GDM1 (cell line): ENCODE measurements at regions not wholly inside any gene's neighbourhood (a gene's known extent, or its start where the extent isn't known, plus 50 kb on each side); places are given as distances from the start of the nearest gene placed in this dataset.

Experiments used
- DNase-seq: peaks from one replicate; lab custom pipeline; 2025; lab: John Stamatoyannopoulos, UW

DNA sequence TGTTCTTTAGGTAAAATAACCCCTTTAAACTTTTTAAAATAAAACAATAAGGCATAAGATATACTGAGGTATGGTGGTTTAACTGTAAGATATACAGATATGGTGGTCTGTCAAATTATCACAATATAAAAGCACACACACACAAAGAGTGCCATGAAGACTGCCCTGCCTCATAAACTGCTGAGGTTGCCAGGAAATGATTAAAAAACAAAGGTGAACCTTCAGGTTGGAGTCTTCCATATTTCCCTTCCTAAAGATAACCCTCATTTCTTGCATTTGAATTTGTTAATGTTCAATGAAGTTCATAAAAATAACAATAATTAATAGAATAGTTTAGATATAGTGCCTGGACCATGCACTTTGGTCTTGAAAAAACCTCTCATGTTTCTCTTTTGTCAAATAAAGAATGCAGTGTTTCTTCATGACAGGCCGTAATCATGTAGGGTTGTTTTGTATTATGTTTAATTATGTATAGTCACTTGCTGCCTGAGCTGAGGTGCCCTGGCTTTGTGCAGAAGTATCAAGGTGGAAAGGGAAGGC lies 123.6 kb upstream of the B3GALT2 start:
- DNase-seq, result no peak

DNA sequence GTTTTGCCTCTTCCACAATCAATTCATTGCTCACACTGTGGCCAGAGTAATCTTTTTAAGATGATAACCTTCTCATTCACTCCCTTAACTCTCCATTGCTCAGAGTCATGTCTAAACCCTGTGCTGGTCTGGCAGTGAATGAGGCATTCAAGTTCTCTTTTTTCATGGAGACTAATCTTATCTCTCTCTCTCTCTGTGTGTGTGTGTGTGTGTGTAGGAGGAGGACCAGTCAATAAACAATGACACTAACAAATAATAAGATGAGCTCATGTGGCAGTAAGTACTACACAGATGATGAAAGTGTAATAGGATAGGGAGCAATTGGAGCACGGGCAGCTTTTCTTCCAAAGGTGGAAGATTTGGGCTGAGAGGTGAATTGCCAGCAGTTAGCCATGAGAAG lies 122.0 kb upstream of the B3GALT2 start:
- DNase-seq, result no peak

GRCh38 chr1:193306430-193306829 lies 120.0 kb upstream of the B3GALT2 start:
- DNase-seq, result no peak
